GM23248 (cell line): ENCODE measurements at regions not wholly inside any gene's neighbourhood (a gene's known extent, or its start where the extent isn't known, plus 50 kb on each side); places are given as distances from the start of the nearest gene placed in this dataset.

ENCODE experiments used
- EZH2 ChIP-seq: fragments of 200-600 bp; sonication (generic); IDR thresholded peaks from 2 replicates; pipeline ENCODE4 v1.6.1; 2018; ENCODE audit warnings: antibody characterized with exemption, mild to moderate bottlenecking; ENCODE audit not compliant: insufficient read depth, poor library complexity, severe bottlenecking
- EZH2phosphoT487 ChIP-seq: fragments of 200-600 bp; sonication (generic); IDR thresholded peaks from 2 replicates; pipeline ENCODE4 v1.6.1; 2018; ENCODE audit warnings: antibody characterized with exemption, moderate library complexity, mild to moderate bottlenecking, low read depth; ENCODE audit not compliant: insufficient read depth

GRCh38 chr18:56358608-56359280 is 279.6 kb downstream of the TXNL1 start:
- no peak for TF ChIP-seq EZH2
- no peak for TF ChIP-seq EZH2phosphoT487
